GM12878 (cell line): ENCODE measurements at regions not wholly inside any gene's neighbourhood (a gene's known extent, or its start where the extent isn't known, plus 50 kb on each side); places are given as distances from the start of the nearest gene placed in this dataset.

Source experiments
- ATAC-seq: fragments of 200-7000 bp; cut with Tn5 transposase; 3 replicates; pipeline ENCODE4 v1.9.1; 2020; ENCODE audit warnings: mild to moderate bottlenecking, moderate library complexity
- BruUV-seq: library from RNA; stranded (reverse); fragments of 400-500 nt; replicated peaks from 2 replicates; lab custom pipeline; 2021; lab: Mats Ljungman, UMichigan
- CTCF ChIA-PET: fragments of 300-600 bp; sonication (Branson Sonifier 250); formaldehyde crosslinking; extraction: SDS; loops from one replicate; lab custom pipeline; 2021; ENCODE audit warnings: inconsistent platforms; lab: Yijun Ruan, JAX
- POLR2A ChIA-PET: fragments of 350-600 bp; formaldehyde crosslinking; extraction: SDS; loops from one replicate; lab custom pipeline; 2021; ENCODE audit warnings: inconsistent platforms; lab: Charles Lee
- RAD21 ChIA-PET: fragments of 300-600 bp; sonication (Branson Sonifier 250); formaldehyde crosslinking; loops from one replicate; lab custom pipeline; 2023; ENCODE audit warnings: antibody characterized with exemption; ENCODE audit not compliant: unreplicated experiment; lab: Charles Lee
- SMC1A ChIA-PET: fragments of 300-600 bp; sonication (Branson Sonifier 250); formaldehyde crosslinking; loops from one replicate; lab custom pipeline; 2023; ENCODE audit not compliant: unreplicated experiment, uncharacterized antibody; lab: Charles Lee
- DNase-seq: peaks from one replicate; pipeline ENCODE4 v3.0.0-alpha.2; 2011; ENCODE audit warnings: low read depth, low spot score
- FAIRE-seq: peaks from 3 replicates; lab custom pipeline; 2011; peaks lifted over from hg19 to GRCh38; lab: Jason Lieb, UNC
- H2AFZ ChIP-seq: 2 replicates; pipeline ENCODE4 v1.6.0; 2011; ENCODE audit warnings: low read depth, low read length, control low read depth; ENCODE audit not compliant: control insufficient read depth
- H3K27ac ChIP-seq: 2 replicates; pipeline ENCODE4 v1.5.1; 2011; ENCODE audit warnings: control low read depth; ENCODE audit not compliant: control insufficient read depth, insufficient read depth
- H3K27me3 ChIP-seq, 2 experiments: replicated peaks in 1 of 2; 2 replicates each; pipeline versions ENCODE4 v1.6.0 to v1.6.1; 2011; ENCODE audit warnings: low read length in 1 of 2; ENCODE audit not compliant: control insufficient read depth in 2 of 2, insufficient read depth in 2 of 2
- H3K36me3 ChIP-seq, 2 experiments: 2 replicates each; pipeline ENCODE4 v1.5.1; 2011; ENCODE audit warnings: low read length in 1 of 2; ENCODE audit not compliant: control insufficient read depth in 2 of 2, insufficient read depth in 2 of 2
- H3K4me1 ChIP-seq: 2 replicates; pipeline ENCODE4 v1.6.1; 2011; ENCODE audit warnings: mild to moderate bottlenecking, low read length, moderate library complexity, mixed read lengths; ENCODE audit not compliant: control insufficient read depth, insufficient read depth
- H3K4me2 ChIP-seq: 2 replicates; pipeline ENCODE4 v1.6.0; 2011; ENCODE audit warnings: control low read depth; ENCODE audit not compliant: control insufficient read depth, insufficient read depth
- H3K4me3 ChIP-seq: fragments of 200-600 bp; sonication (generic); 2 replicates; pipeline ENCODE4 v1.5.1; 2016
- H3K79me2 ChIP-seq: 2 replicates; pipeline ENCODE4 v1.6.0; 2011; ENCODE audit warnings: low read length; ENCODE audit not compliant: control insufficient read depth, insufficient read depth
- H3K9ac ChIP-seq: 2 replicates; pipeline ENCODE4 v1.8.0; 2011; ENCODE audit warnings: low read length, control low read depth, mixed read lengths; ENCODE audit not compliant: control insufficient read depth, insufficient read depth
- H3K9me3 ChIP-seq: replicated peaks from 3 replicates; pipeline ENCODE4 v1.5.1; 2011; ENCODE audit warnings: mild to moderate bottlenecking, low read length; ENCODE audit not compliant: control insufficient read depth, insufficient read depth
- H4K20me1 ChIP-seq: 2 replicates; pipeline ENCODE4 v1.6.0; 2011; ENCODE audit not compliant: control insufficient read depth, insufficient read depth
- BHLHE40 ChIP-seq, 2 experiments: fragments of 450-650 bp in 1 of 2; IDR thresholded peaks; 2 replicates each; pipeline ENCODE4 v1.6.1; 2011 to 2017; ENCODE audit warnings: low read depth in 2 of 2, borderline replicate concordance in 1 of 2, improper control_type of control experiment in 1 of 2, low read length in 1 of 2, mild to moderate bottlenecking in 1 of 2
- CEBPZ ChIP-seq: fragments of 150-350 bp; IDR thresholded peaks from 2 replicates; pipeline ENCODE4 v1.6.1; 2016; ENCODE audit warnings: low read depth, low read length
- EP300 ChIP-seq, 2 experiments: fragments of 150-350 bp in 1 of 2; IDR thresholded peaks; 2 replicates each; pipeline ENCODE4 v1.6.1; 2011 to 2012; ENCODE audit warnings: low read depth in 2 of 2, low read length in 2 of 2, borderline replicate concordance in 1 of 2, improper control_type of control experiment in 1 of 2, inconsistent platforms in 1 of 2; ENCODE audit not compliant: control insufficient read depth in 1 of 2
- HDAC2 ChIP-seq: fragments of 200-600 bp; sonication (generic); IDR thresholded peaks from 2 replicates; pipeline ENCODE4 v1.6.1; 2017
- HDGF ChIP-seq: fragments of 450-650 bp; IDR thresholded peaks from 2 replicates; pipeline ENCODE4 v1.6.1; 2016; ENCODE audit warnings: antibody characterized with exemption
- JUNB ChIP-seq: IDR thresholded peaks from 2 replicates; pipeline ENCODE4 v1.6.1; 2016; ENCODE audit warnings: antibody characterized with exemption, mild to moderate bottlenecking
- JUND ChIP-seq: IDR thresholded peaks from 2 replicates; pipeline ENCODE4 v1.6.1; 2012; ENCODE audit warnings: low read depth, mild to moderate bottlenecking, low read length, improper control_type of control experiment, moderate library complexity
- MYB ChIP-seq: fragments of 150-350 bp; IDR thresholded peaks from 2 replicates; pipeline ENCODE4 v1.6.1; 2014; ENCODE audit warnings: mild to moderate bottlenecking, low read depth, low read length, borderline replicate concordance
- NBN ChIP-seq: fragments of 450-650 bp; IDR thresholded peaks from 2 replicates; pipeline ENCODE4 v1.6.1; 2016
- PKNOX1 ChIP-seq: fragments of 450-650 bp; IDR thresholded peaks from 2 replicates; pipeline ENCODE4 v1.6.1; 2016; ENCODE audit warnings: mild to moderate bottlenecking
- RAD51 ChIP-seq: fragments of 450-650 bp; IDR thresholded peaks from 2 replicates; pipeline ENCODE4 v1.6.1; 2016; ENCODE audit warnings: moderate library complexity, mild to moderate bottlenecking, inconsistent platforms
- RELA ChIP-seq: fragments of 450-650 bp; IDR thresholded peaks from 2 replicates; pipeline ENCODE4 v1.8.0; 2014; ENCODE audit warnings: borderline replicate concordance; ENCODE audit not compliant: partially characterized antibody
- SP1 ChIP-seq: IDR thresholded peaks from one replicate; pipeline ENCODE4 v1.6.1; 2011; ENCODE audit warnings: low read depth, low read length
- TCF7 ChIP-seq: IDR thresholded peaks from 2 replicates; pipeline ENCODE4 v1.6.1; 2014; ENCODE audit warnings: antibody characterized with exemption, borderline replicate concordance
- YY1 ChIP-seq: IDR thresholded peaks from 2 replicates; pipeline ENCODE4 v1.6.1; 2011; ENCODE audit warnings: low read depth, mild to moderate bottlenecking, low read length
- ZBTB40 ChIP-seq: fragments of 450-650 bp; IDR thresholded peaks from 2 replicates; pipeline ENCODE4 v1.6.1; 2016; ENCODE audit warnings: mild to moderate bottlenecking, moderate library complexity, borderline replicate concordance
- WGBS: methylation state at CpG from one replicate; pipeline ENCODE4 v1.1.6; 2016; ENCODE audit warnings: low lambda C conversion rate; ENCODE audit not compliant: insufficient replicate concordance, insufficient coverage; ENCODE audit errors: missing lambda C conversion rate; 5-methylcytosine and 5-hydroxymethylcytosine counted together
- in situ Hi-C: fragments of 300-500 bp; cut with MboI; formaldehyde crosslinking; loops from 9 replicates; pipeline ENCODE4 v1.14.3; 2018; ENCODE audit warnings: mixed read lengths
- intact Hi-C: fragments of 100-400 bp; cut with micrococcal nuclease; formaldehyde crosslinking; loops from one replicate; pipeline ENCODE4 v1.14.2; 2022; ENCODE audit not compliant: unreplicated experiment

- TF ChIP-seq CEBPZ: no peak
- no peak for TF ChIP-seq JUNB
- TF ChIP-seq PKNOX1: no peak
- TF ChIP-seq, all 136 proteins: peak for 0
Observed at GRCh38 chr1:14341147-14341546, 257.3 kb upstream of the KAZN start (continued).

GRCh38 chr1:14345946-14346550, 252.4 kb upstream of the KAZN start:
- H3K4me2 ChIP-seq: no peak overlapping the region
- 29% methylated on average over 8 of the region's 8 CpGs for WGBS
- no peak overlapping the region for H2AFZ ChIP-seq
- TF ChIP-seq ZBTB40: no peak
- TF ChIP-seq SP1: no peak
- TF ChIP-seq RAD51: no peak
- no peak for TF ChIP-seq EP300 (IDR thresholded peaks at IDR 0.05; ENCODE audit: borderline replicate concordance in 1 of 2, control insufficient read depth in 1 of 2, low read depth in 2 of 2, low read length in 2 of 2)
- no peak for TF ChIP-seq BHLHE40 (IDR thresholded peaks at IDR 0.05; ENCODE audit: borderline replicate concordance in 1 of 2, low read depth in 2 of 2, low read length in 1 of 2)
- TF ChIP-seq NBN: no peak
- no peak for TF ChIP-seq JUND
- TF ChIP-seq HDGF: no peak
- TF ChIP-seq TCF7: no peak
- TF ChIP-seq HDAC2: no peak
- no peak for TF ChIP-seq RELA
- TF ChIP-seq YY1: no peak
- no peak for TF ChIP-seq MYB

More at GRCh38 chr1:14345946-14346550, 252.4 kb upstream of the KAZN start:
- Histone ChIP-seq H3K27ac (no peak overlapping the region), H3K36me3 (no peaks in the 10 kb centered on the region), H3K4me3 (no peak overlapping the region), H3K4me1 (no peaks in the 10 kb centered on the region), H3K27me3 (no peaks in the 10 kb centered on the region), H3K9me3 (no peaks in the 10 kb centered on the region), H4K20me1 (no peaks in the 10 kb centered on the region), H3K79me2 (no peaks in the 10 kb centered on the region), H3K9ac (no peak overlapping the region)
- RAD21 ChIA-PET: no interaction called here
- in situ Hi-C loops: no loop called here
- no TSS peak for BruUV-seq
- CTCF ChIA-PET: no interaction called here
- peak; percentile 55 for ATAC-seq
- no peak for FAIRE-seq
- intact Hi-C loops: no loop called here
- SMC1A ChIA-PET: no interaction called here
- no peak for DNase-seq
- POLR2A ChIA-PET: no interaction called here
